H9 (cell line): ENCODE measurements at regions not wholly inside any gene's neighbourhood (a gene's known extent, or its start where the extent isn't known, plus 50 kb on each side); places are given as distances from the start of the nearest gene placed in this dataset.

Source experiments
- DNase-seq: peaks from one replicate; pipeline ENCODE4 v3.0.0-alpha.2; 2017
- H2AFZ ChIP-seq: one replicate; pipeline ENCODE4 v1.6.1; 2013; ENCODE audit warnings: mild to moderate bottlenecking, low read length, control low read depth, moderate library complexity
- H2AK5ac ChIP-seq: 2 replicates; pipeline ENCODE4 v1.6.1; 2013; ENCODE audit warnings: low read length, control low read depth, mixed read lengths; ENCODE audit not compliant: insufficient read length
- H2BK120ac ChIP-seq: one replicate; pipeline ENCODE4 v1.6.1; 2013; ENCODE audit warnings: low read depth, mild to moderate bottlenecking, low read length, control low read depth, inconsistent platforms; ENCODE audit not compliant: poor library complexity, severe bottlenecking
- H2BK12ac ChIP-seq: 2 replicates; pipeline ENCODE4 v1.6.1; 2013; ENCODE audit warnings: low read length, control low read depth, mixed read lengths, low read depth; ENCODE audit not compliant: insufficient read length
- H2BK15ac ChIP-seq: 2 replicates; pipeline ENCODE4 v1.6.1; 2013; ENCODE audit warnings: low read depth, low read length, control low read depth
- H2BK20ac ChIP-seq: one replicate; pipeline ENCODE4 v1.6.1; 2013; ENCODE audit warnings: low read depth, mild to moderate bottlenecking, low read length, control low read depth, inconsistent platforms; ENCODE audit not compliant: poor library complexity, severe bottlenecking
- H2BK5ac ChIP-seq: 2 replicates; pipeline ENCODE4 v1.6.1; 2013; ENCODE audit warnings: low read length, control low read depth, mixed read lengths; ENCODE audit not compliant: insufficient read length
- H3K14ac ChIP-seq: 2 replicates; pipeline ENCODE4 v1.6.1; 2013; ENCODE audit warnings: low read length, control low read depth; ENCODE audit not compliant: insufficient read depth
- H3K18ac ChIP-seq: 2 replicates; pipeline ENCODE4 v1.6.1; 2013; ENCODE audit warnings: low read depth, mild to moderate bottlenecking, mixed read lengths, low read length, control low read depth; ENCODE audit not compliant: insufficient read length
- H3K23ac ChIP-seq: 2 replicates; pipeline ENCODE4 v1.6.1; 2013; ENCODE audit warnings: low read length, control low read depth, mixed read lengths, low read depth; ENCODE audit not compliant: insufficient read length
- H3K23me2 ChIP-seq: 2 replicates; pipeline ENCODE4 v1.6.1; 2013; ENCODE audit warnings: low read depth, mild to moderate bottlenecking, mixed read lengths, low read length, control low read depth; ENCODE audit not compliant: insufficient read length, poor library complexity, severe bottlenecking
- H3K27ac ChIP-seq: 2 replicates; pipeline ENCODE4 v1.5.1; 2013; ENCODE audit warnings: low read length, control low read depth, mixed read lengths, low read depth; ENCODE audit not compliant: insufficient read length
- H3K27me3 ChIP-seq: 2 replicates; pipeline ENCODE4 v1.6.1; 2013; ENCODE audit warnings: low read length, control low read depth, inconsistent platforms; ENCODE audit not compliant: insufficient read depth
- H3K4ac ChIP-seq: 2 replicates; pipeline ENCODE4 v1.6.1; 2013; ENCODE audit warnings: low read depth, mild to moderate bottlenecking, control low read depth, inconsistent platforms, low read length, moderate library complexity
- H3K4me1 ChIP-seq: 2 replicates; pipeline ENCODE4 v1.6.1; 2013; ENCODE audit warnings: low read length, control low read depth, inconsistent platforms; ENCODE audit not compliant: insufficient read depth
- H3K4me2 ChIP-seq: 2 replicates; pipeline ENCODE4 v1.6.1; 2013; ENCODE audit warnings: low read length, control low read depth, mixed read lengths; ENCODE audit not compliant: insufficient read length, insufficient read depth
- H3K56ac ChIP-seq: 2 replicates; pipeline ENCODE4 v1.6.1; 2013; ENCODE audit warnings: low read depth, mild to moderate bottlenecking, mixed read lengths, low read length, control low read depth; ENCODE audit not compliant: insufficient read length
- H3K79me1 ChIP-seq: 2 replicates; pipeline ENCODE4 v1.6.1; 2013; ENCODE audit warnings: low read depth, mild to moderate bottlenecking, moderate library complexity, low read length, control low read depth, inconsistent platforms; ENCODE audit not compliant: insufficient read depth, poor library complexity, severe bottlenecking
- H3K79me2 ChIP-seq: 2 replicates; pipeline ENCODE4 v1.6.1; 2013; ENCODE audit warnings: low read length, control low read depth, inconsistent platforms; ENCODE audit not compliant: insufficient read depth
- H3K9ac ChIP-seq: 2 replicates; pipeline ENCODE4 v1.6.1; 2013; ENCODE audit warnings: low read length, control low read depth, mixed read lengths; ENCODE audit not compliant: insufficient read length; ENCODE audit errors: extremely low read depth
- H3K9me3 ChIP-seq: one replicate; pipeline ENCODE4 v1.6.1; 2013; ENCODE audit warnings: low read depth, low read length, inconsistent platforms; ENCODE audit not compliant: control insufficient read depth
- H3T11ph ChIP-seq: one replicate; pipeline ENCODE4 v1.6.1; 2013; ENCODE audit warnings: mild to moderate bottlenecking, low read length, control low read depth, inconsistent platforms
- H4K20me1 ChIP-seq: one replicate; pipeline ENCODE4 v1.6.1; 2013; ENCODE audit not compliant: control insufficient read depth, insufficient read length, insufficient read depth
- H4K5ac ChIP-seq: 2 replicates; pipeline ENCODE4 v1.6.1; 2013; ENCODE audit warnings: low read depth, mild to moderate bottlenecking, mixed read lengths, low read length, control low read depth; ENCODE audit not compliant: insufficient read length
- H4K8ac ChIP-seq: replicated peaks from 2 replicates; pipeline ENCODE4 v1.6.1; 2013; ENCODE audit warnings: low read length, control low read depth, mixed read lengths, low read depth; ENCODE audit not compliant: insufficient read length
- H4K91ac ChIP-seq: 2 replicates; pipeline ENCODE4 v1.6.1; 2013; ENCODE audit warnings: low read depth, mild to moderate bottlenecking, moderate library complexity, mixed read lengths, low read length, control low read depth; ENCODE audit not compliant: insufficient read length
- H3K27ac Mint-ChIP-seq, 3 experiments: 2 replicates in 2 of 3; 3 replicates in 1 of 3; pipeline ENCODE4 v1.8.0; 2020 to 2021; ENCODE audit warnings: mixed read lengths in 3 of 3, mild to moderate bottlenecking in 1 of 3, moderate library complexity in 1 of 3
- H3K27me3 Mint-ChIP-seq: 2 replicates; pipeline ENCODE4 v1.8.0; 2021; ENCODE audit warnings: low read depth, mild to moderate bottlenecking, moderate library complexity, mixed read lengths
- H3K36me3 Mint-ChIP-seq, 3 experiments: 2 replicates in 2 of 3; 3 replicates in 1 of 3; pipeline ENCODE4 v1.8.0; 2020 to 2021; ENCODE audit warnings: low read depth in 3 of 3, mixed read lengths in 3 of 3; ENCODE audit not compliant: insufficient read depth in 1 of 3
- H3K4me1 Mint-ChIP-seq, 2 experiments: 2 replicates each; pipeline ENCODE4 v1.8.0; 2020; ENCODE audit warnings: mixed read lengths in 2 of 2
- H3K4me3 Mint-ChIP-seq, 2 experiments: 2 replicates in 1 of 2; 3 replicates in 1 of 2; pipeline ENCODE4 v1.8.0; 2020 to 2021; ENCODE audit warnings: mild to moderate bottlenecking in 2 of 2, mixed read lengths in 2 of 2, moderate library complexity in 1 of 2
- H3K9me3 Mint-ChIP-seq, 2 experiments: 2 replicates in 1 of 2; 3 replicates in 1 of 2; pipeline ENCODE4 v1.8.0; 2020; ENCODE audit warnings: mild to moderate bottlenecking in 2 of 2, mixed read lengths in 2 of 2, moderate library complexity in 1 of 2
- WGBS: extraction: QIAGEN DNeasy Blood & Tissue Kit; methylation state at CpG from one replicate; pipeline ENCODE4 v1.1.7; 2013; ENCODE audit warnings: missing lambda C conversion rate, low lambda C conversion rate, mixed read lengths; ENCODE audit not compliant: insufficient read length; ENCODE audit errors: extremely low coverage; 5-methylcytosine and 5-hydroxymethylcytosine counted together
- TF ChIP-seq, protein P1 (sequence below): fragments of 200-600 bp; sonication (generic); conservative IDR thresholded peaks from 3 replicates; pipeline ENCODE4 v1.8.0; 2021; ENCODE audit warnings: antibody characterized with exemption, mild to moderate bottlenecking

- no peaks in the 10 kb centered on the region for H3K27me3 ChIP-seq
- no peaks in the 10 kb centered on the region for H3K79me2 ChIP-seq
- H3K4me1 ChIP-seq, result no peaks in the 10 kb centered on the region; the same call in 1 of the 2 replicates
- Mint-ChIP-seq H3K9me3 (peaks cover 2 to 6% of the 10 kb centered on the region in 2 experiments; a peak in 2 of 5 replicates), H3K36me3 (peaks cover 0 to 8% (median 0%) of the 10 kb centered on the region in 3 experiments; a peak in 3 of 7 replicates), H3K27me3 (no peaks in the 10 kb centered on the region), H3K4me3 (no peak overlapping the region), H3K27ac (peak overlapping the region in 1 of 3 experiments; percentile 82; a peak in 3 of 7 replicates), H3K4me1 (peaks cover 25 to 29% of the 10 kb centered on the region in 2 experiments)
- no peak overlapping the region for H4K8ac ChIP-seq
- H3K56ac ChIP-seq, result no peak overlapping the region
- no peak overlapping the region for H2AK5ac ChIP-seq
- no peak overlapping the region for H3T11ph ChIP-seq
- no peaks in the 10 kb centered on the region for H3K79me1 ChIP-seq
- DNase-seq, result no peak
- no peak overlapping the region for H2BK120ac ChIP-seq
- H3K14ac ChIP-seq, result no peak overlapping the region
- no CpG with 5 or more reads among the region's 4 CpGs for WGBS
- no peak overlapping the region for H3K18ac ChIP-seq
- no peak overlapping the region for H3K9ac ChIP-seq
- TF ChIP-seq, protein P1, sequence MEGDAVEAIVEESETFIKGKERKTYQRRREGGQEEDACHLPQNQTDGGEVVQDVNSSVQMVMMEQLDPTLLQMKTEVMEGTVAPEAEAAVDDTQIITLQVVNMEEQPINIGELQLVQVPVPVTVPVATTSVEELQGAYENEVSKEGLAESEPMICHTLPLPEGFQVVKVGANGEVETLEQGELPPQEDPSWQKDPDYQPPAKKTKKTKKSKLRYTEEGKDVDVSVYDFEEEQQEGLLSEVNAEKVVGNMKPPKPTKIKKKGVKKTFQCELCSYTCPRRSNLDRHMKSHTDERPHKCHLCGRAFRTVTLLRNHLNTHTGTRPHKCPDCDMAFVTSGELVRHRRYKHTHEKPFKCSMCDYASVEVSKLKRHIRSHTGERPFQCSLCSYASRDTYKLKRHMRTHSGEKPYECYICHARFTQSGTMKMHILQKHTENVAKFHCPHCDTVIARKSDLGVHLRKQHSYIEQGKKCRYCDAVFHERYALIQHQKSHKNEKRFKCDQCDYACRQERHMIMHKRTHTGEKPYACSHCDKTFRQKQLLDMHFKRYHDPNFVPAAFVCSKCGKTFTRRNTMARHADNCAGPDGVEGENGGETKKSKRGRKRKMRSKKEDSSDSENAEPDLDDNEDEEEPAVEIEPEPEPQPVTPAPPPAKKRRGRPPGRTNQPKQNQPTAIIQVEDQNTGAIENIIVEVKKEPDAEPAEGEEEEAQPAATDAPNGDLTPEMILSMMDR, result no peak
- no peak overlapping the region for H3K4me2 ChIP-seq
- H2AFZ ChIP-seq, result no peak overlapping the region
- no peaks in the 10 kb centered on the region for H3K23me2 ChIP-seq
- H2BK15ac ChIP-seq, result no peak overlapping the region
- H4K91ac ChIP-seq, result no peak overlapping the region
- H3K27ac ChIP-seq, result no peak overlapping the region
- H3K4ac ChIP-seq, result no peak overlapping the region
- H3K23ac ChIP-seq, result no peak overlapping the region
- no peaks in the 10 kb centered on the region for H4K20me1 ChIP-seq
- H3K9me3 ChIP-seq, result no peaks in the 10 kb centered on the region
- H2BK5ac ChIP-seq, result no peak overlapping the region
- H2BK12ac ChIP-seq, result no peak overlapping the region
- no peak overlapping the region for H2BK20ac ChIP-seq
- H4K5ac ChIP-seq, result no peak overlapping the region
Measured at GRCh38 chr7:18421297-18422002, 74.1 kb upstream of the HDAC9 start.
